ENCODE measurements at regions not wholly inside any gene's neighbourhood (a gene's known extent, or its start where the extent isn't known, plus 50 kb on each side); places are given as distances from the start of the nearest gene placed in this dataset.

DNA sequence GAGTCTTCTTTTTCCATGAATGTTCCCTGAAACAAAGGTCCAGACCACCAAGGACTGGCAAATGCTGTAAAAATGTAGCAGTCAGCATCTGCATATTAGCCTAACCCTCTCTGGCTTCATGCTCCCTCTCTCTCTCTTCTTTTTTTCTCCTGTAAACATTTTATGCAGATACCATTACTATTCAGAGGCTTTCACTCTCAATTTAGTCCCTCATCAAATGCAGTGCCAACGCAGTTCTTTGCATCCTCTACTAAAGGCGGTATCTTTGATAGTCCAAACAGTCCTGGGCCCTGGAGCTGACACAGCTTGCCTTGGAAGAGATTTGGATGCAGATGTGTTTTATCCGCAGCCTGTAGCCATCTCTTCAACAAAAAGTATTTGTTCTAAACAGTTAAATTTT, 167.1 kb upstream of the MMS22L start:
- Histone ChIP-seq H3K4me3 (no peak overlapping the region), H3K27ac (no peak overlapping the region), H3K9me3 (no peaks in the 10 kb centered on the region), H3K27me3 (ENCODE audit: low read depth) (no peaks in the 10 kb centered on the region), H3K4me1 (no peaks in the 10 kb centered on the region), H3K36me3 (no peaks in the 10 kb centered on the region)
- intact Hi-C loops (cut with DNase I), result no loop called here
- TF ChIP-seq, protein P1, sequence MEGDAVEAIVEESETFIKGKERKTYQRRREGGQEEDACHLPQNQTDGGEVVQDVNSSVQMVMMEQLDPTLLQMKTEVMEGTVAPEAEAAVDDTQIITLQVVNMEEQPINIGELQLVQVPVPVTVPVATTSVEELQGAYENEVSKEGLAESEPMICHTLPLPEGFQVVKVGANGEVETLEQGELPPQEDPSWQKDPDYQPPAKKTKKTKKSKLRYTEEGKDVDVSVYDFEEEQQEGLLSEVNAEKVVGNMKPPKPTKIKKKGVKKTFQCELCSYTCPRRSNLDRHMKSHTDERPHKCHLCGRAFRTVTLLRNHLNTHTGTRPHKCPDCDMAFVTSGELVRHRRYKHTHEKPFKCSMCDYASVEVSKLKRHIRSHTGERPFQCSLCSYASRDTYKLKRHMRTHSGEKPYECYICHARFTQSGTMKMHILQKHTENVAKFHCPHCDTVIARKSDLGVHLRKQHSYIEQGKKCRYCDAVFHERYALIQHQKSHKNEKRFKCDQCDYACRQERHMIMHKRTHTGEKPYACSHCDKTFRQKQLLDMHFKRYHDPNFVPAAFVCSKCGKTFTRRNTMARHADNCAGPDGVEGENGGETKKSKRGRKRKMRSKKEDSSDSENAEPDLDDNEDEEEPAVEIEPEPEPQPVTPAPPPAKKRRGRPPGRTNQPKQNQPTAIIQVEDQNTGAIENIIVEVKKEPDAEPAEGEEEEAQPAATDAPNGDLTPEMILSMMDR (IDR thresholded peaks at IDR 0.05), result no peak
- no peak for DNase-seq
- no peak for ATAC-seq

DNA sequence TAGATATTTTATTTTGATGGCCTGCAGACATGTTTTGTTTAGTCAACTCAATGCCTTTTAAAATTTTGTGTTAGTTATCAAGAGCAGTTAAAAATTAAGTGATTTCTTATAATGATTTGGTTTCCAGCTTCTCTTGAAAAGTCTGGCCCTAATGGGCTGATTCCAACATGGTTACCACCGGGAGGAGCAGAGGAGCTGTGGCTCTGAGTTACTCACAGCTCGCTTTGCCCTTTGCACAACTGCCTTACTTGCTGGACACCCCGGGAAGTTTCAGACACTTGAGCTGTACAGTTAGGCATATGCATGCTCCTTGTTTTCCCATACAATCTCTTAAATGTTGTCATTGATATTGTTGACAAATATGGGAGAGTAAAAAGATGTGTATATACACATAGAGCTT, 173.1 kb upstream of the MMS22L start:
- H3K27ac ChIP-seq, result no peak overlapping the region
- no peaks in the 10 kb centered on the region for H3K36me3 ChIP-seq
- no peak overlapping the region for H3K4me3 ChIP-seq
- no peak for ATAC-seq
- intact Hi-C loops (cut with DNase I), result no loop called here
- no peaks in the 10 kb centered on the region for H3K9me3 ChIP-seq
- TF ChIP-seq, protein P1 (IDR thresholded peaks at IDR 0.05), result no peak
- no peak for DNase-seq
- no peaks in the 10 kb centered on the region for H3K27me3 ChIP-seq (ENCODE audit: low read depth)
- H3K4me1 ChIP-seq, result no peaks in the 10 kb centered on the region

DNA sequence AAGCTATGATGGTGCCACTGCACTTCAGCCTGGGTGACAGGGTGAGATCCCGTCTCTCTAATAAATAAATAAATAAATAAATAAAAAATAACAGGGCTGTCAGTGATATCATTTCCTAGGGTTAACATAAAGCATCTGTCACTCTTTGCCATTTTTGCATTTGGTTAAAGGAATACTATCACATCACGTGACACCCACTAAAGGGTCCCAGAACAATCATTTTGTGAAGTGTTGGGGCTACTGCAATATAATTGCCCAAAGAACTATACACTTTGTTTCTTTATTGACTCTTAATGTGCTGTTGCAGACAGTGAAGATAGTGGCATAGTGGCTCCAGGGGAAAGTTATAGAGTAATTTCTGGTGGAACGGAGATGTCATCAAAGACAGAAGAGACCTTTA, 176.5 kb upstream of the MMS22L start:
- TF ChIP-seq, protein P1 (IDR thresholded peaks at IDR 0.05), result no peak
- no peak for ATAC-seq
- H3K4me3 ChIP-seq, result no peak overlapping the region

DNA sequence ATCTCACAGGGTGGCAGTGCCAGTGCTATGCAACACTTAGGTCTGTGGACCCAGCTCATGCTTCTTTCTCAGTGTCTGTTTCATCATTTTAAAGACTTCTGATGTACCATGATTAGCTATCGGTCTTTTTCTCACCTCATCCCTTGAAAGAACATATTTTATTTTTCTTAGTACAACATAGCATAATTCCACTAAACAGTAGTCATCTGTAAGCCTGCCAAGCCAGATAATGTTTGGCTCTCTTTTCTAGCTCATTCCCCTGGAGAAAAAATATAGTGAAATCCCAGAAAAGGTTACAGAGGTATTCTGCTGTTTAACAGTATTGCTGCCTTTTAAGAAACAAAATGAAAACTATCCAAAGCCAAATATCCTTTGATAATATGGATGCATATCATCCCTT, 177.0 kb upstream of the MMS22L start:
- H3K4me3 ChIP-seq, result no peak overlapping the region
- H3K27ac ChIP-seq, result no peak overlapping the region
- no peaks in the 10 kb centered on the region for H3K27me3 ChIP-seq (ENCODE audit: low read depth)
- no peaks in the 10 kb centered on the region for H3K36me3 ChIP-seq
- DNase-seq (no peak), ATAC-seq (no peak)
- intact Hi-C loops (cut with DNase I), result no loop called here
- no peaks in the 10 kb centered on the region for H3K4me1 ChIP-seq
- no peaks in the 10 kb centered on the region for H3K9me3 ChIP-seq
- TF ChIP-seq, protein P1 (IDR thresholded peaks at IDR 0.05), result no peak

More for the DNA sequence above, 176.5 kb upstream of the MMS22L start:
- no peaks in the 10 kb centered on the region for H3K27me3 ChIP-seq (ENCODE audit: low read depth)
- H3K9me3 ChIP-seq, result no peaks in the 10 kb centered on the region
- no peaks in the 10 kb centered on the region for H3K36me3 ChIP-seq
- intact Hi-C loops (cut with DNase I), result no loop called here
- H3K27ac ChIP-seq, result no peak overlapping the region
- no peaks in the 10 kb centered on the region for H3K4me1 ChIP-seq
- no peak for DNase-seq

DNA sequence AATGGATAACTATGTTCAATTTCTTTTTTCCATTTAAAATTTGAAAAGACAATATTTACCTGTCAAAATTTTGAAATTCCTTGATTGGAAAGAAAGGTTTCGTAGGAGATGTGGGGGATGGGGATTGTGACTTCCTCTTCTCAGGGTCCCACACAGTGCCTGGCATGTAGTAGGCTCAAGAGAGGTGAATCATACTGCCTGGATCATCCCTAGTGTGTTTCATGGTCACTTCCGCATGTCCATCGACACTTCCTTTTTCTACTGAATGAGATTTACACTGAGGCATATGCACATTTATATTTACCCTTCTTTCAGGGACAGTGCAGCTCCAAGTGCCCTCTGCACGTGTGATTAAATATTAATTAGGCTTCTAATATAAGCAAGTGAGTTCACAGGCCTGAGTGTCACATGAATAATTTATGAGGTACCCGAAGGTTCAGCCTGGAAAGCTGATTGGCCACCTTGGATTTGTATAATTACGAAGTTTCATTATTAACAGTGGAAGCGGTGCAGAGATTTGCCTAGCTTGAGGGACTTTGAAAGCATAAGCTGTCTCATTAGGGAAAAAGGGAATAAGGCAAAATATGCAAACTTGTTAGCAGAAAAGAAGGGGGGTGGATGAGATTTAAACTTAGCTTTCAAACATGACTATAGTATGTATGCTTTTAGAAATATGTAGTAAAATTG, 177.5 kb upstream of the MMS22L start:
- TF ChIP-seq, protein P1 (IDR thresholded peaks at IDR 0.05), result no peak
- no peak for ATAC-seq
- no peak for DNase-seq
- no peak overlapping the region for H3K4me3 ChIP-seq
- no peaks in the 10 kb centered on the region for H3K36me3 ChIP-seq
- H3K27me3 ChIP-seq (ENCODE audit: low read depth), result no peaks in the 10 kb centered on the region
- no peaks in the 10 kb centered on the region for H3K9me3 ChIP-seq
- H3K27ac ChIP-seq, result no peak overlapping the region
- intact Hi-C loops (cut with DNase I), result no loop called here
- H3K4me1 ChIP-seq, result no peaks in the 10 kb centered on the region
